ENCODE measurements at regions not wholly inside any gene's neighbourhood (a gene's known extent, or its start where the extent isn't known, plus 50 kb on each side); places are given as distances from the start of the nearest gene placed in this dataset.

DNA sequence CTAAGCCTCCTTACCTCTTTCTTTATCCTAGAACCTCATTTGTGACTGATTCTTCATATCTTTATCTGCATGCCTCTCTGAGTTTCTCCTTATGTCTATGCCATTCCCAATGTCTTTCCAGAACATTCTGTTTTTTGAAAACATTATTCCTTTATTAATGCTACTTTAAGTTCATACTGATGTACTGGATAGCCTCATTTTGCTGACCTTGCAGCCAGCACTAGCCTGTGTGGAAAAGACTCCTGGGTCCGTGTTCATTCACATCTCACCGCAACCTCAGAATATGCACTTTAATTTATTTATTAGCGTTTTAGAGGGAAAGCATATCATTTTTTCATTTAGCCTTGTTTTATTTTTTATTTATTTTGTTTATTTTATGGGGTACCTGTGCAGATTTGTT, 208.1 kb upstream of the NPVF start:
- TF ChIP-seq, protein P1, sequence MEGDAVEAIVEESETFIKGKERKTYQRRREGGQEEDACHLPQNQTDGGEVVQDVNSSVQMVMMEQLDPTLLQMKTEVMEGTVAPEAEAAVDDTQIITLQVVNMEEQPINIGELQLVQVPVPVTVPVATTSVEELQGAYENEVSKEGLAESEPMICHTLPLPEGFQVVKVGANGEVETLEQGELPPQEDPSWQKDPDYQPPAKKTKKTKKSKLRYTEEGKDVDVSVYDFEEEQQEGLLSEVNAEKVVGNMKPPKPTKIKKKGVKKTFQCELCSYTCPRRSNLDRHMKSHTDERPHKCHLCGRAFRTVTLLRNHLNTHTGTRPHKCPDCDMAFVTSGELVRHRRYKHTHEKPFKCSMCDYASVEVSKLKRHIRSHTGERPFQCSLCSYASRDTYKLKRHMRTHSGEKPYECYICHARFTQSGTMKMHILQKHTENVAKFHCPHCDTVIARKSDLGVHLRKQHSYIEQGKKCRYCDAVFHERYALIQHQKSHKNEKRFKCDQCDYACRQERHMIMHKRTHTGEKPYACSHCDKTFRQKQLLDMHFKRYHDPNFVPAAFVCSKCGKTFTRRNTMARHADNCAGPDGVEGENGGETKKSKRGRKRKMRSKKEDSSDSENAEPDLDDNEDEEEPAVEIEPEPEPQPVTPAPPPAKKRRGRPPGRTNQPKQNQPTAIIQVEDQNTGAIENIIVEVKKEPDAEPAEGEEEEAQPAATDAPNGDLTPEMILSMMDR (IDR thresholded peaks at IDR 0.05), result no peak
- no peak for TF ChIP-seq POLR2A (IDR thresholded peaks at IDR 0.05)

Measured in sigmoid colon (tissue), 3 donors.